ENCODE measurements at regions not wholly inside any gene's neighbourhood (a gene's known extent, or its start where the extent isn't known, plus 50 kb on each side); places are given as distances from the start of the nearest gene placed in this dataset.

GRCh38 chr3:107308716-107309115 is 68.5 kb upstream of the CCDC54 start:
- DNase-seq = no peak

- no peak for DNase-seq
These were observed 67.9 kb upstream of the CCDC54 start for GRCh38 chr3:107309312-107309711.

- DNase-seq = no peak
These were observed 63.5 kb upstream of the CCDC54 start for GRCh38 chr3:107313711-107314110.

GRCh38 chr3:107315141-107315540 is 62.1 kb upstream of the CCDC54 start:
- no peak for DNase-seq

- DNase-seq = no peak
These were observed 53.5 kb upstream of the CCDC54 start for GRCh38 chr3:107323723-107324122.

GRCh38 chr3:107325446-107325845 is 51.8 kb upstream of the CCDC54 start:
- DNase-seq = no peak

All from activated CD4-positive, alpha-beta T cell treated with anti-CD3 and anti-CD28 coated beads, Interleukin-2, amount 50 U/mL, for 48 hours (primary cell).